ENCODE measurements at regions not wholly inside any gene's neighbourhood (a gene's known extent, or its start where the extent isn't known, plus 50 kb on each side); places are given as distances from the start of the nearest gene placed in this dataset.

- Histone ChIP-seq H3K4me2 (ENCODE audit: low read depth, low read length) (no peak overlapping the region), H3K79me2 (ENCODE audit: insufficient read depth, low read length) (no peaks in the 10 kb centered on the region), H3K27ac (ENCODE audit: extremely low read length, insufficient read depth, low read length) (no peak overlapping the region), H3K27me3 (ENCODE audit: control insufficient read depth in 1 of 2, insufficient read depth in 2 of 2, low read length in 2 of 2) (no peaks in the 10 kb centered on the region), H3K4me1 (ENCODE audit: insufficient read depth, low read length) (no peaks in the 10 kb centered on the region), H3K36me3 (replicated peaks in 1 of 2; ENCODE audit: control insufficient read depth in 1 of 2, insufficient read depth in 2 of 2, low read length in 2 of 2) (no peaks in the 10 kb centered on the region), H3K4me3 (replicated peaks in 1 of 3; ENCODE audit: insufficient read depth in 1 of 3, low read depth in 2 of 3, low read length in 3 of 3) (no peak overlapping the region), H2AFZ (ENCODE audit: low read length) (no peak overlapping the region), H3K9ac (ENCODE audit: insufficient read depth, low read depth, low read length) (no peak overlapping the region), H4K20me1 (ENCODE audit: insufficient read depth, low read length) (no peaks in the 10 kb centered on the region), H3K9me3 (ENCODE audit: low read length) (peaks cover 8% of the 10 kb centered on the region; the same call in 1 of the 2 replicates)
- intact Hi-C loops (cut with micrococcal nuclease; ENCODE audit: unreplicated experiment): no loop called here
- no TSS peak for BruUV-seq (replicated peaks)
- in situ Hi-C loops (cut with HindIII; ENCODE audit: extremely low pct_ligation_motif_present, low pct_unique_long_range_greater_than_20kb): no loop called here
- ATAC-seq (no peak), DNase-seq (ENCODE audit: low spot score) (no peak), FAIRE-seq (no peak)
- ChIA-PET POLR2A (no interaction called here), CTCF (ENCODE audit: low intra/inter-chr PET ratio, low total read pairs) (no interaction called here)
- TF ChIP-seq GFI1 (CRISPR knock-in tag; IDR thresholded peaks at IDR 0.05; ENCODE audit: borderline replicate concordance) (no peak), ZNF83 (CRISPR knock-in tag; IDR thresholded peaks at IDR 0.05; ENCODE audit: borderline replicate concordance) (no peak)
Observed at GRCh38 chr3:176190755-176191154, 1006.5 kb downstream of the TBL1XR1 start.

DNA sequence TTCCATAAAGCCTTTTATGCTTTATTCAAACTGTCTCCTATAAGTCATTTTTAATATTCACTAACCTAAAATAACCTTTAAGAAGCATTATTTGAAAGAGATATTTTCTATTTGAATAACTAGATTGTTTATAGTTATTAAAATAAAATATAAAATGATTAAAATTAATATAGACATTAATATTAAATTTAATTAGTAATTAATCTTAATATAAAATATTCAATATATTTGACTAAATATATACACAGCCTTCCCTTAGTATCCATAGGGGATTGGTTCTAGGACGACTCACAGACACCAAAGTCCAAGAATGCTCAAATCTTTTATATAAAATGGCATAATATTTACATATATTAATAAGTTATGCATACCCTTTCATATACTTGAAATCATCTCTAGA lies 1014.1 kb downstream of the TBL1XR1 start:
- Histone ChIP-seq H3K4me1 (ENCODE audit: insufficient read depth, low read length) (no peaks in the 10 kb centered on the region), H3K4me2 (ENCODE audit: low read depth, low read length) (no peak overlapping the region), H3K36me3 (replicated peaks in 1 of 2; ENCODE audit: control insufficient read depth in 1 of 2, insufficient read depth in 2 of 2, low read length in 2 of 2) (no peaks in the 10 kb centered on the region), H3K9ac (ENCODE audit: insufficient read depth, low read depth, low read length) (no peak overlapping the region), H3K27me3 (ENCODE audit: control insufficient read depth in 1 of 2, insufficient read depth in 2 of 2, low read length in 2 of 2) (no peaks in the 10 kb centered on the region), H3K79me2 (ENCODE audit: insufficient read depth, low read length) (no peaks in the 10 kb centered on the region), H4K20me1 (ENCODE audit: insufficient read depth, low read length) (no peaks in the 10 kb centered on the region), H3K9me3 (ENCODE audit: low read length) (peaks cover 3% of the 10 kb centered on the region; the same call in 1 of the 2 replicates), H3K27ac (ENCODE audit: extremely low read length, insufficient read depth, low read length) (no peak overlapping the region), H2AFZ (ENCODE audit: low read length) (no peak overlapping the region), H3K4me3 (replicated peaks in 1 of 3; ENCODE audit: insufficient read depth in 1 of 3, low read depth in 2 of 3, low read length in 3 of 3) (no peak overlapping the region)
- POLR2A ChIA-PET: no interaction called here
- ATAC-seq (no peak), FAIRE-seq (no peak), DNase-seq (ENCODE audit: low spot score) (no peak)
- in situ Hi-C loops (cut with HindIII; ENCODE audit: extremely low pct_ligation_motif_present, low pct_unique_long_range_greater_than_20kb): no loop called here
- intact Hi-C loops (cut with micrococcal nuclease; ENCODE audit: unreplicated experiment): no loop called here
- CTCF ChIA-PET (ENCODE audit: low intra/inter-chr PET ratio, low total read pairs): no interaction called here
- no TSS peak for BruUV-seq (replicated peaks)
- no CpG with 5 or more reads among the region's 1 CpG for WGBS (ENCODE audit: low lambda C conversion rate)
- TF ChIP-seq, protein P1, sequence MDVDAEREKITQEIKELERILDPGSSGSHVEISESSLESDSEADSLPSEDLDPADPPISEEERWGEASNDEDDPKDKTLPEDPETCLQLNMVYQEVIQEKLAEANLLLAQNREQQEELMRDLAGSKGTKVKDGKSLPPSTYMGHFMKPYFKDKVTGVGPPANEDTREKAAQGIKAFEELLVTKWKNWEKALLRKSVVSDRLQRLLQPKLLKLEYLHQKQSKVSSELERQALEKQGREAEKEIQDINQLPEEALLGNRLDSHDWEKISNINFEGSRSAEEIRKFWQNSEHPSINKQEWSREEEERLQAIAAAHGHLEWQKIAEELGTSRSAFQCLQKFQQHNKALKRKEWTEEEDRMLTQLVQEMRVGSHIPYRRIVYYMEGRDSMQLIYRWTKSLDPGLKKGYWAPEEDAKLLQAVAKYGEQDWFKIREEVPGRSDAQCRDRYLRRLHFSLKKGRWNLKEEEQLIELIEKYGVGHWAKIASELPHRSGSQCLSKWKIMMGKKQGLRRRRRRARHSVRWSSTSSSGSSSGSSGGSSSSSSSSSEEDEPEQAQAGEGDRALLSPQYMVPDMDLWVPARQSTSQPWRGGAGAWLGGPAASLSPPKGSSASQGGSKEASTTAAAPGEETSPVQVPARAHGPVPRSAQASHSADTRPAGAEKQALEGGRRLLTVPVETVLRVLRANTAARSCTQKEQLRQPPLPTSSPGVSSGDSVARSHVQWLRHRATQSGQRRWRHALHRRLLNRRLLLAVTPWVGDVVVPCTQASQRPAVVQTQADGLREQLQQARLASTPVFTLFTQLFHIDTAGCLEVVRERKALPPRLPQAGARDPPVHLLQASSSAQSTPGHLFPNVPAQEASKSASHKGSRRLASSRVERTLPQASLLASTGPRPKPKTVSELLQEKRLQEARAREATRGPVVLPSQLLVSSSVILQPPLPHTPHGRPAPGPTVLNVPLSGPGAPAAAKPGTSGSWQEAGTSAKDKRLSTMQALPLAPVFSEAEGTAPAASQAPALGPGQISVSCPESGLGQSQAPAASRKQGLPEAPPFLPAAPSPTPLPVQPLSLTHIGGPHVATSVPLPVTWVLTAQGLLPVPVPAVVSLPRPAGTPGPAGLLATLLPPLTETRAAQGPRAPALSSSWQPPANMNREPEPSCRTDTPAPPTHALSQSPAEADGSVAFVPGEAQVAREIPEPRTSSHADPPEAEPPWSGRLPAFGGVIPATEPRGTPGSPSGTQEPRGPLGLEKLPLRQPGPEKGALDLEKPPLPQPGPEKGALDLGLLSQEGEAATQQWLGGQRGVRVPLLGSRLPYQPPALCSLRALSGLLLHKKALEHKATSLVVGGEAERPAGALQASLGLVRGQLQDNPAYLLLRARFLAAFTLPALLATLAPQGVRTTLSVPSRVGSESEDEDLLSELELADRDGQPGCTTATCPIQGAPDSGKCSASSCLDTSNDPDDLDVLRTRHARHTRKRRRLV (CRISPR knock-in tag; IDR thresholded peaks at IDR 0.05): no peak
- TF ChIP-seq ZNF792 (CRISPR knock-in tag; IDR thresholded peaks at IDR 0.05) (no peak), ZNF652 (CRISPR knock-in tag; IDR thresholded peaks at IDR 0.05; ENCODE audit: borderline replicate concordance, low read depth) (no peak), ARNTL (CRISPR knock-in tag; IDR thresholded peaks at IDR 0.05) (no peak), ZNF782 (CRISPR knock-in tag; IDR thresholded peaks at IDR 0.05; ENCODE audit: borderline replicate concordance) (no peak), ZNF577 (CRISPR knock-in tag; IDR thresholded peaks at IDR 0.05; ENCODE audit: borderline replicate concordance, low read depth) (no peak), HNRNPLL (IDR thresholded peaks at IDR 0.05; ENCODE audit: low read depth, low read length, poor library complexity, severe bottlenecking) (no peak), ZNF687 (CRISPR knock-in tag; IDR thresholded peaks at IDR 0.05) (no peak), ZNF441 (CRISPR knock-in tag; IDR thresholded peaks at IDR 0.05; ENCODE audit: borderline replicate concordance) (no peak)
